ENCODE measurements at regions not wholly inside any gene's neighbourhood (a gene's known extent, or its start where the extent isn't known, plus 50 kb on each side); places are given as distances from the start of the nearest gene placed in this dataset.

GRCh38 chr11:116071241-116071640, 567.0 kb upstream of the CADM1 start:
- no peak for TF ChIP-seq EZH2 (IDR thresholded peaks at IDR 0.05; ENCODE audit: borderline replicate concordance, insufficient read depth, low read length, poor library complexity, severe bottlenecking)
- TF ChIP-seq CTCF (IDR thresholded peaks at IDR 0.05; ENCODE audit: poor library complexity, severe bottlenecking), result no peak

All from neural cell (in vitro differentiated cells).